ENCODE measurements at regions not wholly inside any gene's neighbourhood (a gene's known extent, or its start where the extent isn't known, plus 50 kb on each side); places are given as distances from the start of the nearest gene placed in this dataset.
"Not testable (repeated sequence)": the region's sequence is repeated elsewhere in the genome, so short reads cannot be mapped to it uniquely, and the experiment has no call there.

DNA sequence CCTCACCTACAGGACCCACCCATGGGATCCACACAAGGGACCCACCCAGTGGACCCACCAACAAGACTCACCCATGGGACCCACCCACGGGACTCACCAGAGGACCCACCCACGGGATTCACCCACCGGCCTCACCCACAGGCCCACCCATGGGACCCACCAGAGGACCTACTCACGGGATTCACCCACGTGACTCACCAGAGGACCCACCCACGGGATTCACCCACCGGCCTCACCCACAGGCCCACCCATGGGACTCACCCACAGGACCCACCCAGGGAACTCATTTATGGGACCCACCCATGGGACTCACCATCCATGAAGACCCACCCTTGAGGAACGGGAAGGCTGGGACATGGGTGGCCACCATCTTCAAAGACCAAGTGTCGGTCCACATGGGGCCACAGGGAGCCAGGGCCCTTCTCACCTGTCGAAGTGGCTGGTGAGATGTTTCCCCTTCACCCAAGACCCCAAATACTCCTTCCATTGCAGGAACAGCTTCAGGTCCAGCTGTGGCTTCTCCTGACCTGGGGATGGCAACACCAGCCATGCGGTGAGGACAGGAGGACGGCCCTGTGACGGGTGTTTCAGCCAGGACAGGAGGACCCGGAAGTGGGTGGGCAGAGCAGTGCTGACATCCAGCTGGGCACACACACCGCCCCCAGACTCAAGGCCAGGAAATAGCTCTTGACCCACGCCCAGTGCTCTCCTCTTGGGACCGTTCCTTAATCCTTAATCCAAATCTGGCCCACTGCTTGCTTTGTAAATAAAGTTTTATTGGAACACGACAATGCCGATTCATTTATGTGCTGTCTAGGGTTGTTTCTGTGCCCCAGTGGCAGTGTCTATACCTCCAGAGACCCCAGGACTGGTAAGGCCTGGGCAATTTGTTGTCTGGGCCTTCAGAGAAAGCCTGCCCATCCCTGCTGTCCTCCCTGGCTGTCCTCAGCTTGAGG, 1005.1 kb downstream of the BRD1 start:
- DNase-seq (ENCODE audit: low spot score), result peak; percentile 70
- intact Hi-C loops (cut with DNase I), result no loop called here

GRCh38 chr22:48821727-48822126, 1005.9 kb downstream of the BRD1 start:
- intact Hi-C loops (cut with DNase I), result no loop called here
- DNase-seq (ENCODE audit: low spot score), result peak; percentile 24

GRCh38 chr22:48821346-48821690, 1006.4 kb downstream of the BRD1 start:
- DNase-seq (ENCODE audit: low spot score), result peak; percentile 26
- intact Hi-C loops (cut with DNase I), result no loop called here

- DNase-seq (ENCODE audit: low spot score), result peak; percentile 57
- intact Hi-C loops (cut with DNase I), result no loop called here
Measured at GRCh38 chr22:48820481-48821345, 1007.0 kb downstream of the BRD1 start.

DNA sequence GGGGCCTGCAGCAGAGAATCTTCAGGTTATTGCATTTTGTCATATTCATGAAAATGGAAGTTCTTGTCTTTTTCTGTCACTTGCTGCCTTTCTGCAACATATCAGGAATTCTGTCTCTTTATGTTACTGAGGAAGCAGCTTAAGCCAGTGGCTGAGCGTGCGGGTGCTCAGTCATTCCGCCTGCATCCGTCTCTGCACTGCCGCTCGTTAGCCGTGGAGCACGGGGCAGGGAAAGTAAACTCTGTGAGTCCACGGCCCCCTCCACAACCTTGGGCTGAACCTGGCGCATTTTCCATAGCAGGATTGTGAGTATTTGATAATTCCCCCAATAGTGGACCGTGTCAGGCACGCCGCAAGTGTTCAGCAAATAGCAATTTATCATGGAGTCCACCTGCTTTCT, 1007.7 kb downstream of the BRD1 start:
- intact Hi-C loops (cut with DNase I), result no loop called here

GRCh38 chr22:48819232-48819631, 1008.4 kb downstream of the BRD1 start:
- DNase-seq (ENCODE audit: low spot score), result peak; percentile 63

More for the DNA sequence above, 1007.7 kb downstream of the BRD1 start:
- peak; percentile 37 for DNase-seq (ENCODE audit: low spot score)

DNA sequence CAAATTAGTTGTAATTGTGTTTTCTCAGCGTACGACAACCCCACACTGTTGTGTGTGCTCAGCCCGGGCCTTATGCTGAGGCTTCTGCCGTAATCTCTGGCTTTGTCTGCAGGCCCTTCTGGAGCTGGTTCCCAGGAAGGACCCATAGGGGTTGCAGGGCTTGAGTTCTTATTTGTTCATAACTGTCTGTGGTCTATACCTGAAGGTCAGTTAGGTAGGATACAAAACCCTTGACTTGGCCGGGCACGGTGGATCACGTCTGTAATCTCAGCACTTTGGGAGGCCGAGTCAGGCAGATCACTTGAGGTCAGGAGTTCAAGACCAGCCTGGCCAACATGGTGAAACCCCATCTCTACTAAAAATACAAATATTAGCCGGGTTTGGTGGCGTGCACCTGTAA, 1010.2 kb downstream of the BRD1 start:
- intact Hi-C loops (cut with DNase I), result not testable (repeated sequence)
- peak; percentile 73 for DNase-seq (ENCODE audit: low spot score)

More at GRCh38 chr22:48819232-48819631, 1008.4 kb downstream of the BRD1 start:
- intact Hi-C loops (cut with DNase I), result no loop called here

DNA sequence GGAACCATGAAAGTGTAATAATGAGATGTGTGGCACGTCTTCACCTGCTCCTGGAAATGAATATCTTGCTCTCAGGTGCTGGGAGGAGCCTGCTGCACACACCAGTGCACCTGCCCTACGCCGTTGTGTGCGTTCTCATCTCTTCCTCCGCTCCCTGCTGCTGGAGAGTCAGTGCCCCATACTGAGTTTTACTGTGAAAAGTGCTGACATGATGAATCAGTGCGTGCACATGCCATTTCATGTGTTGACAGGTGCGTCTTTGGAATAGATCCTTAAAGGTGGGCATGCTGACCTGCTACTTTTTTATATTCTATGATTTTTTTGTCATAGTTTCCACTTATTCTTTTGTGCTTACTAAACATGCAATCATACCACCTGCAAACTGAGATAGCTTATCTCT, 1015.8 kb downstream of the BRD1 start:
- DNase-seq (ENCODE audit: low spot score), result no peak
- intact Hi-C loops (cut with DNase I), result no loop called here

DNA sequence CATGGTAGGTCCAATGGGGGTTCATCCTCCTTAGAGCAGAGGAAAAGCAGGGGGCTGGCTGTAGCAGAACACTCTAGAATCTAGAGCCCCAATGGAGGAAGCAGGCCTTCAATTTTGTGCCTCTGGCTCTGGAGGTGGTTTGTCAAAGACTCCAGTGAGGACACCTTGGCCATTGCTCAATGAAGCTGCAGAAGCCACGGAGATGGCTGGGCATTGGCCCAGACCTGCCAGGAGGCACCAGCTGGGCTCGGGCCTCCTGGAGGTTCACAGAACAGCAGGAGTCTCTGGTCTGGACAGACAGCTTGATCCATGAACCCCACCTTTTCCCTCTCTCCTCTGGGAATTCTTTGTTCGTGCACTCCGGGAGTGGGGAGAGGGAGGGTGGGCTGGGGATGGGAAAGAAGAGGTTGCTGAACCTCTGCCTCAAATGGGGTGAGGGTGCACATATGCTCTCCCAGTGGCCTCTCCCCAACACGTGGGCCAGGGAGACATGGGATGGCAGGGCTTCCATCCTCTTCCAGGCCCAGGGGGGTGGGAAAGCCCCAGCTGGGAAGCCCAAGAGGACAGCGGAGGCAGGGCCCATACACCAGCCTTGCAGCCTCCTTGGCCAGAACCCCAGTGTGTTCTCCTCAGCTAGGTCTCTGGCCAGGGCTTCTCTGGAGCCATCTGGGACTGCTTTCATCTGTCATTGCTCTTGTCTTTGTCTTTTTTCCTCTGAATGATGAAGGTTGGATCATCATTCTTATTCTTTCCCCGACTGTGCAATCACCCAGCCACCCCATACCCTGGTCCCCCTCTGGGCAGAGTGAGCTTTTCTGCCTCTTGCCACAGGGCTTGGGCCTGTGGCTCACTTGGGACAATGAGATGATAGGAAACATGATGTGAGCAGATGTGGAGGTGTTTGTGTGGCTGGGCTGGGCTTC, 1019.4 kb downstream of the BRD1 start:
- intact Hi-C loops (cut with DNase I), result no loop called here

GRCh38 chr22:48807155-48807554, 1020.5 kb downstream of the BRD1 start:
- intact Hi-C loops (cut with DNase I), result no loop called here
- peak; percentile 74 for DNase-seq (ENCODE audit: low spot score)

More for the DNA sequence above, 1019.4 kb downstream of the BRD1 start:
- DNase-seq (ENCODE audit: low spot score), result peak; percentile 53

GRCh38 chr22:48806227-48806781, 1021.4 kb downstream of the BRD1 start:
- intact Hi-C loops (cut with DNase I), result no loop called here
- DNase-seq (ENCODE audit: low spot score), result peak; percentile 65

DNA sequence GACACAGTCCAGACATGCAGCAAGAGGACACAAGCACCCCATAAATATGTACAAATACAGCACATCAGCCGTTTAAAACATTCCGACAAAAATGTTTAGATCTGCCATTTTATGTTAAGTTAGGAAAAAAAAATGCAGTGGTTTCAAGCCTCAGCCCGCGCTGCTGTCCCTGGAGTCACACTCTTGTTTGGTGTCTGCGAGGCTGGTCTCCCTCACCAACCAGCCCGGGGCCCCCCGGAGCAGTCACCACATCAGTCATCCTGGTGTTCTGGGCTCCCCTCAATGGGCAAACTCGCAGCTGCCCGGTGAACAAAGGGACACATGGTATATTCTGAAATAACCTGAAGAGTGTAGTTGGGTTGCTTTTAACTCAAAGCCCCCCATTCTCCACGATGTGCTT, 1022.2 kb downstream of the BRD1 start:
- intact Hi-C loops (cut with DNase I), result no loop called here
- peak; percentile 58 for DNase-seq (ENCODE audit: low spot score)

DNA sequence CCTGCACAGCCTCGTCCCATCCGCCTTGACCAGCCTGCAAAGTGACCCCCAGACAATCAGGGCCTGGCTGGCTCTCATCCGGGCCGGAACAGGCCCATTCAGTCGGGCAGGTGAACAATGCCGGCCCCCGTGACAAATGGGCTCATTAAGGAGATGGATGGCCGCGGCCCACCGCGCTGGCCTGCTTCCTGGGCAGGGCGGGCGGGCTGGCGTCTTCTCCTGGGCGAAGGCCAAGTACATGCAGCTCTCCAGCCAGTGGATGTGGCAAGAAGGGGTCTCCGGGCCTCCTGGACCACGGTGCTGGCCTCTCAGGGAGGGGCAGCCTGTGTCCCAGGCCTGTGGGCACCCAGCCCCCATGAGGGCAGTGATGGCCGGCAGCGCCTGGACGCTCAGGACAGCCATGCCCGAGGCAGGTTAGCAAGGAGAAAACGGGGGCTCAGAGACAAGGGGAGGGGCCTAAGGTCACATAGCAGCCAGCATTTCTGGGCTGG, 1022.8 kb downstream of the BRD1 start:
- peak; percentile 58 for DNase-seq (ENCODE audit: low spot score)
- intact Hi-C loops (cut with DNase I), result no loop called here

GRCh38 chr22:48803948-48804810, 1023.5 kb downstream of the BRD1 start:
- DNase-seq (ENCODE audit: low spot score), result peak; percentile 77
- intact Hi-C loops (cut with DNase I), result no loop called here

DNA sequence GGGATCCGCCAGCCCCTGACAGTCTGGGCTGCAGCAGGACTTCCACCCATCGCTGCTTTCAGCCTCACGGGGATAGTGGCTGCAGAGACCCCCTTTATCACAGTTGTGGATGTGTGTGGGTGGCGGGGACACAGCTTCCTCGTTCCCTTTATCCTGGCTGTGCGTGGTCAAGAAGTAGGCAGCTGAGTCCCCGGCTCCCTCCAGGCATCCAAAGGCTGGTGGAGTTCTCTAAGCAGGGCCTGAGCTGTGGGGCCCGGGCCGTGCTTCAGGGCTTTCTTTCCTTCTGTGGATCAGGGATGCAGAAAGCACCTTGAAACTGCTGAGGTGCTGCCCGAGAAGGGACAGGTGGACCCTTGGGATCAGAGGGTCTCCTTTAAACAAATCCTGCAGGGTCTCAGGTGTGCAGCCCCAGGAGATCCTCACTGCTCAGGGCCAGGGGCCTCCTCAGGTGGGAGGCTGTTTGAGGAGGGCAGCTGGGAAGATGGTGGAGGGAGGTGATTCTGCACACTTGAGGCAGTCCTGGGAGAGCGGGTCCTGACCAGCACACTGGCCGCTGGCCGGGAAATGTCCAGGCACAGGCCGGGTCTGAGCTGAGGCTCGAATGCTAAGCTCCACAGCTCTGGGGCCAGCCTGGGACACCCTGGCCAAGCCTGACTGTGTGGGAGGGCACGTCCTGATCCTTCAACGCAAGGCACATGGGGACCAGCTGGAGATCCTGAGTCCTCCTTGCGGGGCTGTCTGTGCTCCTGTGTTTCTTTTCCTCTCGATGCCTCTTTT, 1024.3 kb downstream of the BRD1 start:
- DNase-seq (ENCODE audit: low spot score), result peak; percentile 72
- intact Hi-C loops (cut with DNase I), result no loop called here

DNA sequence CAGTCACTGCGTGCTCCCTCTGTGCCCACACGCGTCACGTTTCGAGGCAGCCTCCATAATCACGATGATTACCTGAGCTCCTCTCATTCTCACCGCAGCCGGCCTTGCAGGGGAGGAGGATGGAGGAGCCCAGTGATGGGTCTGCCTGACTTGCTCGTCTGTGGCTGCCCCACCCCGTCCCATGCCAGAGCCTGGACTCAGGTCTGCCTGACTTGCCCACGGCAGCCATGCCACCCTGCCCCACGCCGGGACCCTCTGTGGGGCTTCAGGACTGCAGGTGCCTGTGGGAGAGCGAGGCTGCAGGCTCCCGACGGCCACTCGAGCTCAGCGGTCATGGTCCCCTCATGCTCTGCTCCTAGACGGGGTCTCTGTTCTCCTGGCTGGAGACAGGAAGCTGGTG, 1025.1 kb downstream of the BRD1 start:
- peak; percentile 78 for DNase-seq (ENCODE audit: low spot score)
- intact Hi-C loops (cut with DNase I), result no loop called here
